Head of caudate nucleus (tissue), 42 donors: ENCODE measurements at regions not wholly inside any gene's neighbourhood (a gene's known extent, or its start where the extent isn't known, plus 50 kb on each side); places are given as distances from the start of the nearest gene placed in this dataset.
A peak's percentile ranks its signal among the peaks of the same experiment; 100 is the strongest.
"Not testable (repeated sequence)": the region's sequence is repeated elsewhere in the genome, so short reads cannot be mapped to it uniquely, and the experiment has no call there.

Experiments
- DNase-seq, 42 donors: peaks; one replicate each; pipeline versions ENCODE4 v3.0.0 to v3.0.0-alpha.2; 2020 to 2021; ENCODE audit warnings: mixed read lengths in 7 of 42
- intact Hi-C: fragments of 100-400 bp; cut with DNase I; formaldehyde crosslinking; loops from one replicate; pipeline ENCODE4 v1.15.0; 2022

- intact Hi-C loops, DNase-seq: not testable (repeated sequence)
These were observed 84.3 kb downstream of the IRS2 start for GRCh38 chr13:109702030-109702597.

- peak in 39 of 42 donors; percentile 18 to 75 (median 49) for DNase-seq
- intact Hi-C loops, result no loop called here
These were observed 86.2 kb downstream of the IRS2 start for GRCh38 chr13:109700176-109700575.

- intact Hi-C loops, result no loop called here
- DNase-seq, result no peak
These were observed 86.7 kb downstream of the IRS2 start for GRCh38 chr13:109699628-109700071.

GRCh38 chr13:109698779-109699178, 87.6 kb downstream of the IRS2 start:
- intact Hi-C loops, result no loop called here
- DNase-seq, result no peak

GRCh38 chr13:109697936-109698335, 88.4 kb downstream of the IRS2 start:
- intact Hi-C loops, result no loop called here
- DNase-seq, result no peak

GRCh38 chr13:109695402-109696190, 90.8 kb downstream of the IRS2 start:
- intact Hi-C loops, result no loop called here

GRCh38 chr13:109694972-109695371, 91.4 kb downstream of the IRS2 start:
- intact Hi-C loops, result no loop called here
- no peak for DNase-seq

More at GRCh38 chr13:109695402-109696190, 90.8 kb downstream of the IRS2 start:
- DNase-seq, result no peak

- intact Hi-C loops, result no loop called here
- no peak for DNase-seq
These were observed 93.2 kb downstream of the IRS2 start for GRCh38 chr13:109693213-109693612.

- DNase-seq, result no peak
- intact Hi-C loops, result no loop called here
These were observed 94.7 kb downstream of the IRS2 start for GRCh38 chr13:109691689-109692088.

- DNase-seq, result peak in 2 of 42 donors; percentile 34 to 53
- intact Hi-C loops, result no loop called here
These were observed 98.6 kb downstream of the IRS2 start for GRCh38 chr13:109687559-109688448.

GRCh38 chr13:109685203-109685602, 101.2 kb downstream of the IRS2 start:
- intact Hi-C loops, result no loop called here
- no peak for DNase-seq

- intact Hi-C loops, result no loop called here
- peak in 6 of 42 donors; percentile 8 to 44 (median 26) for DNase-seq
These were observed 101.6 kb downstream of the IRS2 start for GRCh38 chr13:109684824-109685202.

- DNase-seq, result no peak
- intact Hi-C loops, result no loop called here
These were observed 102.1 kb downstream of the IRS2 start for GRCh38 chr13:109684084-109684823.

GRCh38 chr13:109682534-109683244, 103.7 kb downstream of the IRS2 start:
- DNase-seq, result no peak
- intact Hi-C loops, result no loop called here

- no peak for DNase-seq
- intact Hi-C loops, result no loop called here
These were observed 105.5 kb downstream of the IRS2 start for GRCh38 chr13:109680930-109681329.

GRCh38 chr13:109680288-109680687, 106.1 kb downstream of the IRS2 start:
- DNase-seq, result no peak
- intact Hi-C loops, result no loop called here

- intact Hi-C loops, result no loop called here
- DNase-seq, result no peak
These were observed 107.9 kb downstream of the IRS2 start for GRCh38 chr13:109678459-109678858.

- intact Hi-C loops, result no loop called here
- no peak for DNase-seq
These were observed 109.2 kb downstream of the IRS2 start for GRCh38 chr13:109677206-109677605.

- intact Hi-C loops, result no loop called here
- no peak for DNase-seq
These were observed 112.9 kb downstream of the IRS2 start for GRCh38 chr13:109673477-109673876.
